Mononuclear cell (primary cell): ENCODE measurements at regions not wholly inside any gene's neighbourhood (a gene's known extent, or its start where the extent isn't known, plus 50 kb on each side); places are given as distances from the start of the nearest gene placed in this dataset.

Source experiments
- H3K27me3 ChIP-seq: 2 replicates; pipeline ENCODE4 v1.6.0; 2011; ENCODE audit warnings: low read length, control low read depth; ENCODE audit not compliant: insufficient read depth
- H3K4me1 ChIP-seq: 2 replicates; pipeline ENCODE4 v1.5.1; 2011; ENCODE audit warnings: mild to moderate bottlenecking, low read length, control low read depth; ENCODE audit not compliant: insufficient read depth
- H3K4me3 ChIP-seq: 2 replicates; pipeline ENCODE4 v1.5.1; 2011; ENCODE audit warnings: mild to moderate bottlenecking, low read length, moderate library complexity
- H3K9me3 ChIP-seq: 2 replicates; pipeline ENCODE4 v1.5.1; 2011; ENCODE audit warnings: low read depth, mild to moderate bottlenecking, control low read depth, low read length

DNA sequence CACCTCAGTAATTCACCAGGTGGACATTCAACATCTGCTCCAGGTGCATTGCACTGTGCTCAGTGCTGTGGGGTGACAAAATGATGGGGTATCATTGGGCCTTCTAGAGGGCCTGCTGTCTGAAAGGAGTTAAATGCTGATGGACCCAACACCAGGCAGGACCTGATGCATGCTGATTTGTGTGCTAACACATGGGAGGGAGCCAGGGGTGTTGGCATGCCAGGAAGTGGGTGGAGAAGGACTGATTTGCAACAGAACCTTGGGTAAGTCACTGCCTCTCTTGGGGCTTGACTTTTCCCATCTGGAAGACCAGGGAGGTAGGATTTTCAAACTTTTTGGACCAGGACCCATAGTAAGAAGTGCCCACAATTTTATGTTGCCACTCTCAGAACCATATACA lies 57.9 kb upstream of the CXCR4 start:
- Histone ChIP-seq H3K27me3 (no peaks in the 10 kb centered on the region), H3K9me3 (no peaks in the 10 kb centered on the region), H3K4me3 (no peak overlapping the region), H3K4me1 (peaks cover 10% of the 10 kb centered on the region)

DNA sequence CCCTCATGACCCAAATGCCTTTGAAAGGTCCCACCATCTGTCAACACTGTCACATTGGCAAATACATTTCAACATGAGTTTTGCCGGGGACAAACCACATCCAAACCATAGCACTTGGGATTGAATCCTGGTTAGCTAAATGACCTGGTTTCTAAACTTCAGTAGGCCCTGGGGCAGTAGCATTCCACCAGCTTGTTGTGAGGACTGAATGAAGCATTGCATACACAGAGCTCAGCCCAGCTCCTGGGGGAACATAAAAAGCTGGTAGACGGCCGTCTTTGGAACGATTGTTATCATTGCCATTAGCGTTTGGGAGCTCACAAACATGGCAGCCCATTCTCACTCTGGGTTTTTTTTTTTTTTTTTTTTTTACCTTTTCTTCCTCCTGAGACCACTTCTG lies 57.5 kb upstream of the CXCR4 start:
- Histone ChIP-seq H3K4me3 (no peak overlapping the region), H3K9me3 (no peaks in the 10 kb centered on the region), H3K27me3 (no peaks in the 10 kb centered on the region), H3K4me1 (peaks cover 10% of the 10 kb centered on the region)

- Histone ChIP-seq H3K4me3 (no peak overlapping the region), H3K27me3 (no peaks in the 10 kb centered on the region), H3K4me1 (peaks cover 22% of the 10 kb centered on the region), H3K9me3 (no peaks in the 10 kb centered on the region)
Observed at GRCh38 chr2:136173126-136173525, 55.2 kb upstream of the CXCR4 start.

- no peak overlapping the region for H3K4me3 ChIP-seq
- H3K4me1 ChIP-seq = peaks cover 24% of the 10 kb centered on the region
- H3K9me3 ChIP-seq = no peaks in the 10 kb centered on the region
- H3K27me3 ChIP-seq = no peaks in the 10 kb centered on the region
Observed at GRCh38 chr2:136171223-136171622, 53.3 kb upstream of the CXCR4 start.

- no peaks in the 10 kb centered on the region for H3K9me3 ChIP-seq
- no peaks in the 10 kb centered on the region for H3K27me3 ChIP-seq
- peaks cover 19% of the 10 kb centered on the region for H3K4me1 ChIP-seq
- no peak overlapping the region for H3K4me3 ChIP-seq
Observed at GRCh38 chr2:136168720-136169119, 50.8 kb upstream of the CXCR4 start.

GRCh38 chr2:136167721-136168475 lies 49.9 kb upstream of the CXCR4 start:
- no peaks in the 10 kb centered on the region for H3K27me3 ChIP-seq
- peaks cover 21% of the 10 kb centered on the region for H3K4me1 ChIP-seq
- H3K9me3 ChIP-seq = no peaks in the 10 kb centered on the region
- no peak overlapping the region for H3K4me3 ChIP-seq
